ENCODE measurements at regions not wholly inside any gene's neighbourhood (a gene's known extent, or its start where the extent isn't known, plus 50 kb on each side); places are given as distances from the start of the nearest gene placed in this dataset.
A peak's percentile ranks its signal among the peaks of the same experiment; 100 is the strongest.

DNA sequence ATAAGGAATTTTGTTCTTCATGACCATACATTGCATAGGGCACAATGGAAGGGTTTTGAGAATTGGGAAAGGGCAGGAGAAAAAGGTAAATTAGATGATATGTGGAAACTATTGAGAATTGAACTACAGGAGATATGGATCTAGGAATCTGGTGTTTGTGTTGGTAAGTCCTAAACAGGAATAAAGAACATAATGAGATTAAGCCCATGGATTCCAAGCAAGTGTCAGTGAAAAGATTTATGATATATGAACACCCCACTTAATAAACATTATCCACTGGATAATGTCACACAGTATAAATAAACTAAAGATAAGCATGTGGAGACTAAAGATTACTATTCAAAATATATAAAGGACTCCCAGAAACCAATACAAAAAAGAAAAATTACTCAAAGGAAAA is 98.2 kb downstream of the TNFSF18 start:
- DNase-seq (ENCODE audit: low spot score), result no peak

- no peak for DNase-seq (ENCODE audit: low spot score)
Measured at GRCh38 chr1:172954476-172955150, 96.1 kb downstream of the TNFSF18 start.

- DNase-seq (ENCODE audit: low spot score), result peak; percentile 85
Measured at GRCh38 chr1:172955161-172955815, 95.5 kb downstream of the TNFSF18 start.

- DNase-seq (ENCODE audit: low spot score), result no peak
Measured at GRCh38 chr1:172956871-172957270, 93.9 kb downstream of the TNFSF18 start.

DNA sequence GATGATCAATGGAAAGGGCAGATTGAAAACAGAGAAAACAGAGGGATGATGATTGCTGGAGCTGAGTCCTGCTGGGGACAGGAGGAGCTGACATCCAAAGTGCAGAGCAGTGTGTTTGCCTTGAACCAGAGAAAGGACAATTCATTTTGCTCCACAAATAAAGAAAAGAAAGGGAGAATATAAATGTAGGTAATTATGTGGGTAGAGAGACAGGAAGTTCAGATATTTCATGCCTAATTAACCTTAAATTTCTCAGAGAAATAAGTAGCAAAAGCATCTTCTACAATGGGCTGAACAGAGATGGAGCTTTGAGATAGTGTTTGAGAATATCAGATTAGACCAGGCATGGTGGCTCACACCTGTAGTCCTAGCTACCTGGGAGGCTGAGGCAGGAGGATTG is 93.2 kb downstream of the TNFSF18 start:
- DNase-seq (ENCODE audit: low spot score), result no peak

DNA sequence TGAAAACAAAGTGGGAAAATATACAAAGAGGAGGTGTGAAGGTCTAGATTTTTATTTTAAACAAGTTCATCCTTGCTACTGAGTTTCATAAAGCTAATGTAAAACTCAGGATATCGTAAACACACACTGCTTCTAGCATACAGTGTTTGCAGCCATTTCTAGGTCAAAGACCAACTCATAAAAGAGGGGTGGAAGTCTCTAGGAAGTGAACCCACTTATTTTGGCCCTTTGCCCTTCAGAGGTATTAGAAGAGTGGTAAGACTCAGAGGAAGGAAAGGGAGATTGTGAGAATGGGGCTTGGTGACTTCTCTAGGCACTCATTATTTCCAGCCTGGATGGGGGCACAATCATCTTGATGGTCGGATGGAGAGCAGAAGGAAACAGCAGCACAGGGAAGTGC is 91.2 kb downstream of the TNFSF18 start:
- no peak for DNase-seq (ENCODE audit: low spot score)

- DNase-seq (ENCODE audit: low spot score), result peak; percentile 30
Measured at GRCh38 chr1:172960019-172960418, 90.7 kb downstream of the TNFSF18 start.

DNA sequence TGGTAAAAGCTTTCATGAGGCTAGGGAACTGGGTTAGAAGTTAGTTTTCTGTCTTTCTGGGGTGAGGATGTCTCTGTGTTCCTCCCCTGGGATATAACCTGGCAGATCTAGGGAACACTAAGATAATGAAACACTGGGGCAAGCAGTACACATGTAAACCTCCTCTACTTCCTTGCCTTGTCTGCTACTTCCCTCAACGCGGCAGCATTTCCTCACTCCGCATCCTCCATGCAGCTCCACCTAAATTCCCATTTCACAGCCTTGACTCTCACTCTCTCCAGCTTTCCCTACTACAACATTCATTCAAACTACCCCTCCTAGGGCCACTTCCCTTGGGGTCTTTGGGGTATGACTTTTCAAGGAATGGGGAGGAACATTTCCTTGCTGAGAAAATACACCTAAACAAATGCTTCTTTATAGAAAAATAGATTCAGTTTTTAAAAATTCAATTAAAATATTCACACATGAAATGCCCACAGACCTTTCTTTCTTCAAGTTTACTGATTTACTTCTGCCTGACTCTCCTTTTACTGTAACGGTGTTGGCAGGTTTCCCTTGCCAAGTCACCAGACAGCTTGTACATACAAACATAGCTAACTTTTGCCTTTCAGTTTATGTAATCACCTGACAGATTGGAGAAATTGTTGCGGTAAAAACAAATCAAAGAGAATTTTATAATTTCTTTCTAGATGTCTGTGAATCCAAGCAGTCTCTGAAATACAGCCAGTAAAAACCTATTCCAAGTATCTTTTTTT is 90.1 kb downstream of the TNFSF18 start:
- no peak for DNase-seq (ENCODE audit: low spot score)

DNA sequence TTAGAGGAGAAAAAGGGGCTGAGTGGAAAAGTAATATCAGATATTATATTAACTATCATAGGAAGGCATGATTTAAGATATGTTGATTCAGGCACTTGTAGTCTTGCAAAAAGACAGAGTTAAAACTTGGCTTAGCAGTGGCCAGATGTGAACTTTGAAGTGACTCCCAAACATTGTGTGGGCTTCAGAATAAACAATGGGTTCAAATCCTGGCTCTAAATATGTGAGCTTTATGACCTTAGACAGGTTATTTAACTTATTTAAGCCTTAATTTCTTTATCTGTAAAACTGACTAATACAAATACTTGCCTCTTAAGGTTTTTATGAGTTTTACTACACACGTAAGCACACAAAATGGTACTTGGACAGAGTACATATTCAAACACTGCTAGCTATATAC is 85.9 kb downstream of the TNFSF18 start:
- no peak for DNase-seq (ENCODE audit: low spot score)

DNA sequence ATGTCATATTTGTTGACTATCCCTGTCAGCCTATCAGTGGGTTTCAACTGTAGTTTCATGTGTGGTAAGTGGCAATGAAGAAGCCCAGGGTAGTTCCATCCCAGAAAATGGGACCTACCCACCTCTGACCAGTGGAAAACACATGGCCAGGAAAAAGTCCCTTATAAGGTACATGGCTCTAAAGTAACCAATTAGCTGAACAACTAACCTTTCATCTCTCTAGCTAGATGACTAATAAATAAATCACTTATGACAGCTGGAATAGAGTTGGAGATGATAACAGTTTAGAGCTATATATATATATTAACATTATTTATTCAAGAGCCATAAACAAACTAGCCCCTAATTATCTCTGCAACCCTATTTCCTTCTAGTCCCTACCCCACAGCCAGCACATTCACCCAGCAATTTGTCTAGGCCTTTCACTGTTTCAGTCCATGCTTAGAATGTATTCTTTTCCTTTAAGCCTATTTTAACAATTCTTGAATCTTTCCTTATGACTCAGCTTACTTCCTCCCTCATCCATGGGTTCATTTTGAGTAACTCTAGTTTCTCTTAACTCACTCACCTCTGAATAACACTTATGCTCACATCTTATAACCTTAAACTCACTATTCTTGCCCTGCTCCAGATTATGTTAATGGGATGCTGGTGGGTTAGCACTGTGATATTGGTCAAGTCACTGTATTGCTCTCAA is 83.7 kb downstream of the TNFSF18 start:
- DNase-seq (ENCODE audit: low spot score), result no peak

- no peak for DNase-seq (ENCODE audit: low spot score)
Measured at GRCh38 chr1:172967936-172968335, 82.8 kb downstream of the TNFSF18 start.

- peak; percentile 71 for DNase-seq (ENCODE audit: low spot score)
Measured at GRCh38 chr1:172969611-172970010, 81.1 kb downstream of the TNFSF18 start.

- peak; percentile 38 for DNase-seq (ENCODE audit: low spot score)
Measured at GRCh38 chr1:172970186-172970585, 80.6 kb downstream of the TNFSF18 start.

DNA sequence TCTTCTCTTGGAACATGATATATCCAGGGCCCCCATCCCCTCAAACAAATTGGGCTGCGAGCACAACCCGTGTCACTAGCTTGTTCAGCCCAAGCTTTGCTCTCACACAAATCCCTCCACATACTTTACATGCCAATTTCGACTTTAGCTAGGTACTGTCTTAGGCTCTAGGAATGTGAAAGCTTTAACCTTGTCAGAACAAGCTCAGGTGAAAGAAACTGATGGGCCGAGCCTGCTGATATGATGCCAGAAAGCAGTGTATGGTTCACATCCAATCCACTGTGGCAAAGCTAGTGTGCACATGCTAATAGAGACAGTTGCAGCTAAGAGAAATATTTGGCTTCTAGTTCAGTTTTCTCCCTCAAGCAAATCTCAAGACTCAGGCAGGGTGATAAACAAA is 79.5 kb downstream of the TNFSF18 start:
- DNase-seq (ENCODE audit: low spot score), result no peak

- DNase-seq (ENCODE audit: low spot score), result no peak
Measured at GRCh38 chr1:172972258-172972657, 78.5 kb downstream of the TNFSF18 start.

GRCh38 chr1:172973424-172973823 is 77.3 kb downstream of the TNFSF18 start:
- DNase-seq (ENCODE audit: low spot score), result no peak

GRCh38 chr1:172976222-172977041 is 74.3 kb downstream of the TNFSF18 start:
- peak; percentile 67 for DNase-seq (ENCODE audit: low spot score)

DNA sequence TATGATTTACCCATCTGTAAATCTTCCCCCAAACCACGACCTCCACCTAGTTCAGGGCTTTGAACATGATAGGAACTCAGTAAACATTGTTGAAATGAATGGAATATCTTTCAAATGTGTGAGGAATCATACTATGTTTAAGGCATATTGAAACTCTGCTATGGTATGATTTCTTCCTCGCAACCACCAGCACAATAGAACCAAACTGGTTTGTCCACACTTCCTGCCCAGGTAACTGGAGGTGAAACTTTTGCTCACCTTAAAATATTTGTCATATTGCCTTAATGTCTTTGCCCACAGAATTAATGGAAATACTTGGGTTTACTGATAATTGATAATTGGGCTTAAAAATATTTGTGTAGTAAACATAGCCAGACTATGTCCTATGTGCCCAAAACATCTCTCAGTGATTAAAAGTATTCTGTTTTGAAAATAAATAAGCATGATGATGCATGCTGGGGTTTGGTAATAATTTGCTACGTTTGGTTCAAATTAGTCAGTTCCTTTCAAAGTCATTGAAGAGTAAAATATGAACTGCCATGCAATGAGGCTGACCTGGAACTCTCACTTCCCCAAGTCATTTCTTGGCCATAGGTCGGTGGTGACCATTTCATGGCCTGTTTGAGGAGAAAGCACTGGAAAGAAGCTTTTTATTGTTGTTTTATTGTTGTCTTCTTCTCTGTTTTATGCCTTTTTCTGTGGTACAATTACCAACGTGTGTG is 73.3 kb downstream of the TNFSF18 start:
- peak; percentile 38 for DNase-seq (ENCODE audit: low spot score)

- no peak for DNase-seq (ENCODE audit: low spot score)
Measured at GRCh38 chr1:172978595-172978994, 72.1 kb downstream of the TNFSF18 start.

- DNase-seq (ENCODE audit: low spot score), result no peak
Measured at GRCh38 chr1:172979828-172980227, 70.9 kb downstream of the TNFSF18 start.

DNA sequence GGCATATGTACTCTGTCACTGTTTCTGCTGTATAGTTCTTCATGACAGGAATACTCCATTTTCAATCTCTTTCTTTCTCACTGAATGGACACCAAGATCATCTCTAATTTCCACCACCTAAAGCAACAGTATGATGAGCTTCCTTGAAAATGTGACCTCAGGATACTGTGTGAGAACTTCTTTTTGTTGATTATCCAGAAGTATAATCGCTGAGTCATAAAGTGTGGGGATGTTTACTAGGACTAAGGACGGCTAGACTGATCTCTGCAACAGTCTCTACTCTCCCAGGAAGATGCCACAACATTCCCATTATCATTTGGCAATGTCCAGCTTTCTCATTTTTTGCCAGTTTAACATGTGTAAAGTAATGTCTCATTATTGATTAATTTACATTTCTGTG is 70.3 kb downstream of the TNFSF18 start:
- DNase-seq (ENCODE audit: low spot score), result no peak

Measured in AG08395 (cell line).